ENCODE measurements at regions not wholly inside any gene's neighbourhood (a gene's known extent, or its start where the extent isn't known, plus 50 kb on each side); places are given as distances from the start of the nearest gene placed in this dataset.

GRCh38 chr5:2433086-2433485 is 318.4 kb downstream of the IRX2 start:
- Mint-ChIP-seq H3K27ac (no peak overlapping the region), H3K27me3 (peaks cover 3% of the 10 kb centered on the region), H3K9me3 (ENCODE audit: low read depth) (peaks cover 3% of the 10 kb centered on the region), H3K4me1 (ENCODE audit: low read depth) (no peaks in the 10 kb centered on the region), H3K4me3 (no peak overlapping the region), H3K36me3 (peaks cover 2% of the 10 kb centered on the region)

GRCh38 chr5:2432076-2432920 is 319.2 kb downstream of the IRX2 start:
- no peak overlapping the region for H3K27ac Mint-ChIP-seq
- H3K4me3 Mint-ChIP-seq: no peak overlapping the region
- H3K36me3 Mint-ChIP-seq: peaks cover 2% of the 10 kb centered on the region
- H3K4me1 Mint-ChIP-seq (ENCODE audit: low read depth): no peaks in the 10 kb centered on the region
- H3K9me3 Mint-ChIP-seq (ENCODE audit: low read depth): peaks cover 3% of the 10 kb centered on the region
- H3K27me3 Mint-ChIP-seq: peaks cover 3% of the 10 kb centered on the region

GRCh38 chr5:2430606-2431005 is 320.9 kb downstream of the IRX2 start:
- H3K9me3 Mint-ChIP-seq (ENCODE audit: low read depth): peaks cover 3% of the 10 kb centered on the region
- no peaks in the 10 kb centered on the region for H3K4me1 Mint-ChIP-seq (ENCODE audit: low read depth)
- peaks cover 3% of the 10 kb centered on the region for H3K27me3 Mint-ChIP-seq
- no peak overlapping the region for H3K27ac Mint-ChIP-seq
- H3K4me3 Mint-ChIP-seq: no peak overlapping the region
- peaks cover 2% of the 10 kb centered on the region for H3K36me3 Mint-ChIP-seq

GRCh38 chr5:2427983-2428382 is 323.5 kb downstream of the IRX2 start:
- Mint-ChIP-seq H3K36me3 (peaks cover 2% of the 10 kb centered on the region), H3K27me3 (peaks cover 3% of the 10 kb centered on the region), H3K27ac (no peak overlapping the region), H3K4me1 (ENCODE audit: low read depth) (no peaks in the 10 kb centered on the region), H3K4me3 (no peak overlapping the region), H3K9me3 (ENCODE audit: low read depth) (peaks cover 7% of the 10 kb centered on the region)

GRCh38 chr5:2423634-2424033 is 327.8 kb downstream of the IRX2 start:
- no peak overlapping the region for H3K4me3 Mint-ChIP-seq
- H3K4me1 Mint-ChIP-seq (ENCODE audit: low read depth): no peaks in the 10 kb centered on the region
- H3K36me3 Mint-ChIP-seq: no peaks in the 10 kb centered on the region
- no peak overlapping the region for H3K27ac Mint-ChIP-seq
- H3K9me3 Mint-ChIP-seq (ENCODE audit: low read depth): peaks cover 8% of the 10 kb centered on the region
- H3K27me3 Mint-ChIP-seq: no peaks in the 10 kb centered on the region

- H3K27ac Mint-ChIP-seq: no peak overlapping the region
- no peaks in the 10 kb centered on the region for H3K36me3 Mint-ChIP-seq
- no peak overlapping the region for H3K4me3 Mint-ChIP-seq
- no peaks in the 10 kb centered on the region for H3K4me1 Mint-ChIP-seq (ENCODE audit: low read depth)
- H3K9me3 Mint-ChIP-seq (ENCODE audit: low read depth): peaks cover 5% of the 10 kb centered on the region
- H3K27me3 Mint-ChIP-seq: peaks cover 2% of the 10 kb centered on the region
These were observed 334.2 kb downstream of the IRX2 start for GRCh38 chr5:2417301-2417700.

- H3K27me3 Mint-ChIP-seq: peaks cover 2% of the 10 kb centered on the region
- peaks cover 5% of the 10 kb centered on the region for H3K9me3 Mint-ChIP-seq (ENCODE audit: low read depth)
- H3K36me3 Mint-ChIP-seq: no peaks in the 10 kb centered on the region
- no peaks in the 10 kb centered on the region for H3K4me1 Mint-ChIP-seq (ENCODE audit: low read depth)
- no peak overlapping the region for H3K4me3 Mint-ChIP-seq
- H3K27ac Mint-ChIP-seq: no peak overlapping the region
These were observed 335.8 kb downstream of the IRX2 start for GRCh38 chr5:2415678-2416077.

GRCh38 chr5:2410451-2410850 is 341.0 kb downstream of the IRX2 start:
- Mint-ChIP-seq H3K4me3 (no peak overlapping the region), H3K9me3 (ENCODE audit: low read depth) (no peaks in the 10 kb centered on the region), H3K36me3 (no peaks in the 10 kb centered on the region)

GRCh38 chr5:2403296-2403695 is 348.2 kb downstream of the IRX2 start:
- Mint-ChIP-seq H3K36me3 (no peaks in the 10 kb centered on the region), H3K27me3 (peaks cover 2% of the 10 kb centered on the region), H3K9me3 (ENCODE audit: low read depth) (no peaks in the 10 kb centered on the region), H3K27ac (no peak overlapping the region), H3K4me3 (no peak overlapping the region), H3K4me1 (ENCODE audit: low read depth) (no peaks in the 10 kb centered on the region)

More at GRCh38 chr5:2410451-2410850, 341.0 kb downstream of the IRX2 start:
- Mint-ChIP-seq H3K4me1 (ENCODE audit: low read depth) (no peaks in the 10 kb centered on the region), H3K27me3 (peaks cover 2% of the 10 kb centered on the region), H3K27ac (no peak overlapping the region)

GRCh38 chr5:2399804-2400203 is 351.7 kb downstream of the IRX2 start:
- H3K36me3 Mint-ChIP-seq: no peaks in the 10 kb centered on the region
- peaks cover 4% of the 10 kb centered on the region for H3K27me3 Mint-ChIP-seq
- no peaks in the 10 kb centered on the region for H3K9me3 Mint-ChIP-seq (ENCODE audit: low read depth)
- H3K27ac Mint-ChIP-seq: no peak overlapping the region
- no peak overlapping the region for H3K4me3 Mint-ChIP-seq
- no peaks in the 10 kb centered on the region for H3K4me1 Mint-ChIP-seq (ENCODE audit: low read depth)

GRCh38 chr5:2399096-2399495 is 352.4 kb downstream of the IRX2 start:
- Mint-ChIP-seq H3K9me3 (ENCODE audit: low read depth) (no peaks in the 10 kb centered on the region), H3K36me3 (no peaks in the 10 kb centered on the region), H3K27ac (no peak overlapping the region), H3K27me3 (peaks cover 4% of the 10 kb centered on the region), H3K4me1 (ENCODE audit: low read depth) (no peaks in the 10 kb centered on the region), H3K4me3 (no peak overlapping the region)

- no peaks in the 10 kb centered on the region for H3K4me1 Mint-ChIP-seq (ENCODE audit: low read depth)
- peaks cover 1% of the 10 kb centered on the region for H3K27me3 Mint-ChIP-seq
- H3K4me3 Mint-ChIP-seq: no peak overlapping the region
- no peaks in the 10 kb centered on the region for H3K36me3 Mint-ChIP-seq
- H3K27ac Mint-ChIP-seq: no peak overlapping the region
- H3K9me3 Mint-ChIP-seq (ENCODE audit: low read depth): no peaks in the 10 kb centered on the region
These were observed 357.9 kb downstream of the IRX2 start for GRCh38 chr5:2393556-2393955.

GRCh38 chr5:2391566-2391965 is 359.9 kb downstream of the IRX2 start:
- Mint-ChIP-seq H3K36me3 (no peaks in the 10 kb centered on the region), H3K4me3 (no peak overlapping the region), H3K9me3 (ENCODE audit: low read depth) (no peaks in the 10 kb centered on the region), H3K27me3 (peaks cover 1% of the 10 kb centered on the region), H3K27ac (no peak overlapping the region), H3K4me1 (ENCODE audit: low read depth) (no peaks in the 10 kb centered on the region)

- Mint-ChIP-seq H3K27me3 (peaks cover 1% of the 10 kb centered on the region), H3K4me1 (ENCODE audit: low read depth) (no peaks in the 10 kb centered on the region), H3K27ac (no peak overlapping the region), H3K9me3 (ENCODE audit: low read depth) (no peaks in the 10 kb centered on the region), H3K4me3 (no peak overlapping the region), H3K36me3 (no peaks in the 10 kb centered on the region)
These were observed 360.5 kb downstream of the IRX2 start for GRCh38 chr5:2391021-2391420.

GRCh38 chr5:2388571-2388970 is 362.9 kb downstream of the IRX2 start:
- Mint-ChIP-seq H3K27ac (no peak overlapping the region), H3K27me3 (no peaks in the 10 kb centered on the region), H3K4me1 (ENCODE audit: low read depth) (no peaks in the 10 kb centered on the region), H3K36me3 (no peaks in the 10 kb centered on the region), H3K9me3 (ENCODE audit: low read depth) (no peaks in the 10 kb centered on the region), H3K4me3 (no peak overlapping the region)
